Mesothelial cell of epicardium (in vitro differentiated cells): ENCODE measurements at regions not wholly inside any gene's neighbourhood (a gene's known extent, or its start where the extent isn't known, plus 50 kb on each side); places are given as distances from the start of the nearest gene placed in this dataset.

Source experiments
- DNase-seq, 2 experiments: peaks; one replicate each; pipeline ENCODE4 v3.0.0; 2021; ENCODE audit warnings: low spot score in 2 of 2; ENCODE audit not compliant: unreplicated experiment in 2 of 2
- H3K27ac Mint-ChIP-seq: 2 replicates; pipeline ENCODE4 v1.8.0; 2021; ENCODE audit warnings: mixed read lengths
- H3K27me3 Mint-ChIP-seq: 2 replicates; pipeline ENCODE4 v1.8.0; 2021; ENCODE audit warnings: low read depth, mixed read lengths
- H3K36me3 Mint-ChIP-seq: 2 replicates; pipeline ENCODE4 v1.8.0; 2021; ENCODE audit warnings: mixed read lengths
- H3K4me1 Mint-ChIP-seq: 2 replicates; pipeline ENCODE4 v1.8.0; 2021; ENCODE audit warnings: mixed read lengths
- H3K4me3 Mint-ChIP-seq: 2 replicates; pipeline ENCODE4 v1.8.0; 2021; ENCODE audit warnings: mild to moderate bottlenecking, moderate library complexity, mixed read lengths
- H3K9me3 Mint-ChIP-seq: 2 replicates; pipeline ENCODE4 v1.8.0; 2021; ENCODE audit warnings: mixed read lengths
- CTCF ChIP-seq: fragments of 200-600 bp; sonication (generic); IDR thresholded peaks from one replicate; pipeline ENCODE4 v1.5.0; 2021; ENCODE audit warnings: antibody characterized with exemption; ENCODE audit not compliant: unreplicated experiment

- TF ChIP-seq CTCF = no peak
- no peak for DNase-seq
- Mint-ChIP-seq H3K27me3 (no peaks in the 10 kb centered on the region), H3K27ac (peak overlapping the region; percentile 45), H3K9me3 (no peaks in the 10 kb centered on the region), H3K4me3 (no peak overlapping the region), H3K36me3 (no peaks in the 10 kb centered on the region), H3K4me1 (peaks cover 54% of the 10 kb centered on the region)
Observed at GRCh38 chr1:58977598-58977997, 193.8 kb upstream of the JUN start.

- Mint-ChIP-seq H3K27ac (peak overlapping the region; percentile 45), H3K36me3 (no peaks in the 10 kb centered on the region), H3K27me3 (no peaks in the 10 kb centered on the region), H3K9me3 (no peaks in the 10 kb centered on the region), H3K4me1 (peaks cover 59% of the 10 kb centered on the region), H3K4me3 (no peak overlapping the region)
- DNase-seq = no peak
- no peak for TF ChIP-seq CTCF
Observed at GRCh38 chr1:58978096-58978495, 194.2 kb upstream of the JUN start.

GRCh38 chr1:58979086-58979485 is 195.2 kb upstream of the JUN start:
- Mint-ChIP-seq H3K27me3 (no peaks in the 10 kb centered on the region), H3K36me3 (no peaks in the 10 kb centered on the region), H3K4me3 (no peak overlapping the region), H3K27ac (no peak overlapping the region), H3K9me3 (no peaks in the 10 kb centered on the region), H3K4me1 (peaks cover 67% of the 10 kb centered on the region)
- no peak for DNase-seq
- TF ChIP-seq CTCF = no peak

GRCh38 chr1:58979677-58980076 is 195.8 kb upstream of the JUN start:
- DNase-seq = no peak
- H3K27ac Mint-ChIP-seq = no peak overlapping the region
- no peaks in the 10 kb centered on the region for H3K27me3 Mint-ChIP-seq

GRCh38 chr1:58981392-58981791 is 197.5 kb upstream of the JUN start:
- DNase-seq = no peak
- H3K9me3 Mint-ChIP-seq = no peaks in the 10 kb centered on the region
- peaks cover 63% of the 10 kb centered on the region for H3K4me1 Mint-ChIP-seq
- no peak overlapping the region for H3K27ac Mint-ChIP-seq
- no peak for TF ChIP-seq CTCF
- no peaks in the 10 kb centered on the region for H3K27me3 Mint-ChIP-seq
- no peaks in the 10 kb centered on the region for H3K36me3 Mint-ChIP-seq
- no peak overlapping the region for H3K4me3 Mint-ChIP-seq

More at GRCh38 chr1:58979677-58980076, 195.8 kb upstream of the JUN start:
- no peak for TF ChIP-seq CTCF
- peaks cover 67% of the 10 kb centered on the region for H3K4me1 Mint-ChIP-seq
- no peak overlapping the region for H3K4me3 Mint-ChIP-seq
- H3K36me3 Mint-ChIP-seq = no peaks in the 10 kb centered on the region
- no peaks in the 10 kb centered on the region for H3K9me3 Mint-ChIP-seq

- Mint-ChIP-seq H3K4me1 (peaks cover 66% of the 10 kb centered on the region), H3K4me3 (no peak overlapping the region)
- no peak for DNase-seq
Observed at GRCh38 chr1:58982259-58982998, 198.6 kb upstream of the JUN start.

More at GRCh38 chr1:58982259-58982998, 198.6 kb upstream of the JUN start:
- H3K9me3 Mint-ChIP-seq = no peaks in the 10 kb centered on the region
- no peaks in the 10 kb centered on the region for H3K27me3 Mint-ChIP-seq
- TF ChIP-seq CTCF = no peak
- no peaks in the 10 kb centered on the region for H3K36me3 Mint-ChIP-seq
- H3K27ac Mint-ChIP-seq = peak overlapping the region; percentile 84
